PFSK-1 (cell line): ENCODE measurements at regions not wholly inside any gene's neighbourhood (a gene's known extent, or its start where the extent isn't known, plus 50 kb on each side); places are given as distances from the start of the nearest gene placed in this dataset.

ENCODE experiments used
- FOXP2 ChIP-seq: optimal IDR thresholded peaks from 2 replicates; pipeline ENCODE3; 2011; ENCODE audit warnings: borderline replicate concordance, control low read depth, inconsistent platforms; ENCODE audit not compliant: insufficient read depth; ENCODE audit errors: extremely low read length, extremely low read depth
- POLR2AphosphoS5 ChIP-seq: IDR thresholded peaks from 2 replicates; pipeline ENCODE4 v1.6.1; 2012; ENCODE audit warnings: low read depth, mild to moderate bottlenecking, control low read depth, low read length, moderate library complexity

GRCh38 chr16:86133377-86133776, 234.4 kb downstream of the IRF8 start:
- no peak for TF ChIP-seq POLR2AphosphoS5
- no peak for TF ChIP-seq FOXP2
